ENCODE measurements at regions not wholly inside any gene's neighbourhood (a gene's known extent, or its start where the extent isn't known, plus 50 kb on each side); places are given as distances from the start of the nearest gene placed in this dataset.

GRCh38 chr12:107525719-107526554, 159.7 kb upstream of the PWP1 start:
- TF ChIP-seq CTCF (IDR thresholded peaks at IDR 0.05; ENCODE audit: low read depth, low read length): no peak

GRCh38 chr12:107526555-107527180, 158.9 kb upstream of the PWP1 start:
- DNase-seq (ENCODE audit: extremely low read depth, low read depth): no peak
- no peak for TF ChIP-seq CTCF (IDR thresholded peaks at IDR 0.05; ENCODE audit: low read depth, low read length)

More at GRCh38 chr12:107525719-107526554, 159.7 kb upstream of the PWP1 start:
- no peak for DNase-seq (ENCODE audit: extremely low read depth, low read depth)

GRCh38 chr12:107528731-107529365, 156.8 kb upstream of the PWP1 start:
- no peak for DNase-seq (ENCODE audit: extremely low read depth, low read depth)
- no peak for TF ChIP-seq CTCF (IDR thresholded peaks at IDR 0.05; ENCODE audit: low read depth, low read length)

DNA sequence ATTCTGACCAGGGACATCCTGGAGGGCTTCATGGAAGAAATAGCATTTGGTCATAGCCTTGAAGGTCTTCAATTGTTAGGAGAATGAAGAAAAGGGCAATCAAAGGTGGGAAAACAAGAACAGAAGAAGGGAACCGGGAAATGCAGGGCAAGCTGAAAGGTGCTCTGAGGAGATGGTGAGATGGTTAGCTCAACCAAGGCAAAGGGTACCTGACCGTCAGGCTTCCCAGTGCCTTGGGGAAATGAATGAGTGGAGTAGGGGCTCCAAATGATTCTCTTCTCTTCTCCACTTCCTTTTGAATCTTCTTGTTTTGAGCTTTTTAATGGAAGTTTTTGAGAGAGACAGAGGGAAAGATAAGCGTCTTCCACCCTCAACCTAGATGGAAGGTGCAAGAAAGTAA, 155.6 kb upstream of the PWP1 start:
- no peak for DNase-seq (ENCODE audit: extremely low read depth, low read depth)
- TF ChIP-seq CTCF (IDR thresholded peaks at IDR 0.05; ENCODE audit: low read depth, low read length): no peak

DNA sequence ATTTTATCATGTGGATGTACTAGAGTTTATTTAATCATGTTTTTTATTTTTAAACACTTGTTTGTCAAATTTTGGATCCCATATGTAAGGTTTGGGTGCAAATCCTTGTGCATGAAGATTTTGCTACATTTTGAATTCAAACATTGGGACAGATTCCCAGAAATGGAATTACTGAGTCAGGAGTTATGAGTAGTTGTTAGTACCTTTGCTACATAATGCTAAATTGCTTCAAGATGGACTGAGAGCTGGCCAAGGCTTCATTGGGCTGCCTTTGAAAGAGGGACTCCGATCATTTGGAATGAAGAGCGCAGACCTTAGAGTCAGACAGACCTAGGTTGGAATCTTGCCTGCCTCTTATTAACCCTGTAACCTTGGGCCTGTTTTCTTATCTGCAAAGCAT, 154.9 kb upstream of the PWP1 start:
- no peak for DNase-seq (ENCODE audit: extremely low read depth, low read depth)
- no peak for TF ChIP-seq CTCF (IDR thresholded peaks at IDR 0.05; ENCODE audit: low read depth, low read length)

DNA sequence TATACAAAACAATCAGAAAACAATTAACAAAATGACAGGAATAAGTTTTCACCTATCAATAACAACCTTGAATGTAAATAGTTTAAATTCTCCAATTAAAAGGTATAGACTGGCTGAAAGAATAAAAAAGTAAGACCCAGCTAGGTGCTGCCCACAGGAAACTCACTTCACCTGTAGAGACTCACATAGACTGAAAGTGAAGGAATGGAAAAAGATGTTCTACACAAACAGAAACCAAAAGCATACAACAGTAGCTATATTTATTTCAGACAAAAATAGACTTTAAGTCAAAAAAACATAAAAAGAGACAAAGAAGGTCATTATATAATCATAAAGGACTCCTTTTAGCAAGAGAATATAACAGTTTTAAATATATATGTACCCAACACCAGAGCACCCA, 152.4 kb upstream of the PWP1 start:
- TF ChIP-seq CTCF (IDR thresholded peaks at IDR 0.05; ENCODE audit: low read depth, low read length): no peak
- DNase-seq (ENCODE audit: extremely low read depth, low read depth): no peak

DNA sequence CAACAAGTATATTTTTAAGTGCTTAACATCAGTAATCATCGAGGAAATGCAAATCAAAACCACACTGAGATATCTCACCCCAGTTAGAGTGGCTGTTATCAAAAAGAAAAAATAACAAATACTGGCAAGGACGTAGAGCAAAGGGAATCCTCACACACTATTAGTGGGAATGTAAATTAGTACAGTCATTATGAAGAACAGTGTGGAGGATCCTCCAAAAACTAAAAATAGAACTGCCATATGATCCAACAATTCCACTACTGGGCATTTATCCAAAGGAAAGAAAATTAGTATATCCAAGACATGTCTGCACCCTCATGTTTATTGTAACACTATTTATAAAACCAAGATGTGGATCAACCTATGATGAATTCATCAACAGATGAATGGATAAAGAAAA, 149.0 kb upstream of the PWP1 start:
- TF ChIP-seq CTCF (IDR thresholded peaks at IDR 0.05; ENCODE audit: low read depth, low read length): no peak
- DNase-seq (ENCODE audit: extremely low read depth, low read depth): no peak
